ENCODE measurements at regions not wholly inside any gene's neighbourhood (a gene's known extent, or its start where the extent isn't known, plus 50 kb on each side); places are given as distances from the start of the nearest gene placed in this dataset.

DNA sequence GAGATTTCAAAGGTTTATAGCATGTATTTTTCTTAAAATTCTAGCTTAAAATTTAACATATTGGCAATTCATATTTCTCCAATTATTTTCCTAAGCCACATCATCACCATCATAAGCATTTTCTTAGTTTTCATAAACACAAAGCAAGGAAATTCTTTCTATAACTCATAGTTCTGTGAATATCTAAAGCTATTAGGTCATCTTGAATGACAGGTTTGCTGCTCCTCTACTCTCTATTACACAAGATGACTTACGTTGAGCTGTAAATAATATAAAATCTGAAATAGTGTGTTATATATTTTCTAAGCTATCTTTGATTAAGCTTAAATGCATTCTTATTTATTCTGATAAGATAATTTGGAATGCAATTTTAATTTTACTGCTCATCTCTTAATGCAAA, 984.6 kb upstream of the CNTNAP5 start:
- DNase-seq, result no peak

DNA sequence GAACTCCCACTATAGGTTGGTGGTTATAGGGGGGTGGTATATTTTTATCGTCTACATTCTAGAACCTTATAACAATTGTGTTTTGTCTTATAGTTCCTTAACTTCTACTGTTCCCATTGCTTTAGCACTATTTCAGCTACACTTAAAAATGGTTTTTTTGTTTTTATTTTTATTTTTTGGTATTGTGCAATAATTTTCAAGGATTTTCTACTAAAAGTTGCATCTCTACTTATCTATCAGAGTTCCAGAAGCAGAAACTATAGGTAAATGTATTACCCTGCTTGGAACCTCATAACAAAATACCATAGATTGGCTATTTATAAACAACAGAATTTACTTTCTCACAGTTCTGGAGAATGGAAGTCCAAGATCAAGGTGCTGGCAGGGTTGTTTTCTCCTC, 981.6 kb upstream of the CNTNAP5 start:
- no peak for DNase-seq

DNA sequence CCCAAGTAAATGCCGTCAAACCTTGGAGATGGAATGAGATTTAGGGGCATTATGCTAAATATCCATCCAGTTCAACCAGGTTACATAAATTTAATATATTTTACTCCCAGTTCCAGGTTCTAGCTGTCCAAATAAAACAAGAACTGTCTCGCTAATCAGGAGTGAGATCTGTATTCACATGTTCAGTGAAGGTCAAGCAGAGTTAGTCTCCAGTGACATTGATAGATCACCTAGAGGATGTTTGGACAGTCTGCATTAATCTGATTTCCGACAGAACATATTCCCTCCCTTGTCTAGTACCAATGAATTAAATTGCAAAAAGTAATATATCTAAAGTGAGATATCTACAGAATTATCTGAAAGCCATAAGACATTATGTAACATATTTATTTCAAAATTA, 979.4 kb upstream of the CNTNAP5 start:
- DNase-seq, result no peak

DNA sequence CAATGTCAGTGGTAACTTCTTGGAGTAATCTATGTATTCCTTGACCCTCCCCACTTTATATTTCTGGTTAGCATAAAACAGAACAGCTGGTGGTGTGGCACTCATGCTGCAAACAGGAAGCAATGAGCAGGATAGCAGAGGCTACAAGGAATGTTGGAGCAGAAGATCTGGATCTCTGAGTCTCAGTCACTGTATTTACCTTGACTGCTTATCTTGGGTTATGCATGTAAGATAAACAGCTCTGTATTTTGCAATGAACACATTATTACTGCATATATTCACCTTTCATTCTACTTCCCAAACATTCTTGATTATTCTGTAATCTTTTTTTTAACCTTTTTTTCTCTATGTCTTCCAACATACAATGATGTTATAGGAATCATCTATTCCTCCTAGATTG, 977.9 kb upstream of the CNTNAP5 start:
- no peak for DNase-seq

DNA sequence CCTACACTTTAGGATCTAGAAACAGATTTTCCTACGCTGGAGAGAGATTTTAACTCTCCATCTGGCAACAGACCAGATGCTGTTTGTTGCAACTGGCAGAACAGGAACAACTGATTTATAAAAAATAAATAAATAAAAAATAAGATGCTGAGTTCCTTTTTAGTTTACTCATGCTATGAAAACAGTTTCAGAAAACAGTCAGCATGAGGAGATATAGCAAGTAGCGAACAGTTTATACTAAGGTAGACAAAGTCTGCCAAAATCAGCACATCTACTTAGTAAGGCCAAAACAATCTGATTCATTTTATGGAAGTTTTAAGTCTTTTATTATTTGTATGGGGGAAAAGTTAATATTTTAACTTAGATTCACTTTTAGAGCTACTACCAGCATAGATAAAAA, 974.0 kb upstream of the CNTNAP5 start:
- no peak for DNase-seq

DNA sequence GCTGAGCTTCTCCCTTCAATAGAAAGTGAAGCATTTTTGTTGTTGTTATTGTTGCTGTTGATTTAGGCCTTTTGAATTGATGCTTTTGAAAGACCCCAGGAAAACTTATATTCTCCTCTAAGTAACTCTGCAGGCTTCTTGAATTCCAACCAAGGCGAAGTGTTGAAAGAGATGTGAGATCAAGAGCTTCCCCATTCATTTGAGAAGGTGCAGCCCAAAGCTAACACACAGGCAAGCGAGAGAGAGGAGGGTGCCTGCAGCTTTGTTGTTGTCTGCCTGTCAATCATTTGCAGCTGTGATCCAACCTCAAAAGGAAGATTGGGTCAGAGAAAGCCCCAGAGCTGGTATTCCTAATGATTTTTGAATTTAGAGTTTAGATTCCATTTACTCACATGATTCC, 963.6 kb upstream of the CNTNAP5 start:
- no peak for DNase-seq

DNA sequence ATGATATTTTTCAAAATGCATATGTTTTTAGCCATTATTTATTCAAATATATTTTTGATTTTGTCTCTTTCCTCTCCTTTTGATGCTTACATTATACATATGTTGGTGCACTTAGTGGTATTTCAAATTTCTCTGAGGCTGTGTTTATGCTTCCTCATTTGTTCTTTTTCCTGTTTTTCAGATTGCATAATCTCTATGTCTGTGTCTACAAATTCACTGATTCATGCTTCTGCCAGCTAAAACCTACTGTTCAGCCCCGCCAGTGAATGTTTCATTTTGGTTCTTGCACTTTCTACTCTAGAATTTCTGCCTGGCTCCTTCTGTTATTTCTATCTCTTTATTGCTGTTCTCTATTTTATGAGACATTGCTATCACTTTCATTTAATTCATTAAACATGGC, 951.7 kb upstream of the CNTNAP5 start:
- no peak for DNase-seq

DNA sequence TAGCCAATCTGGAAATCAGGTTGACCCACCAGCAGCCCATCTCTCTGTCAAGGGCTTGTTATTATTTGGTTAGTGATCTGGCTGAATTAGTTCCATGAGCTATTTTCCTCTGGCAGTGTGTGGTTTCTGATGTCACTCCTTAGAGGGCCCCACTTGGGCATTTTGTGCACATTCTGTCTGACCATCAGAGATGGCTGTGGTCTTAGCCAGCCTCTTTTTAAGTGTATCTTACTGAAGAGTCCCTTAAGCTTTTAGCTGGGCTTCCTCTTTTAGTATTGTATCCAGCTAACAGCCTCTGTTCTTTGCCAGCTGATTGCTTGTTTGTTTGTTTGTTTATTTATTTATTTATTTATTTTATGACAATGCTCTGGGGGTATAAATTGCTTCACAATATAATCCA, 951.1 kb upstream of the CNTNAP5 start:
- DNase-seq, result no peak

DNA sequence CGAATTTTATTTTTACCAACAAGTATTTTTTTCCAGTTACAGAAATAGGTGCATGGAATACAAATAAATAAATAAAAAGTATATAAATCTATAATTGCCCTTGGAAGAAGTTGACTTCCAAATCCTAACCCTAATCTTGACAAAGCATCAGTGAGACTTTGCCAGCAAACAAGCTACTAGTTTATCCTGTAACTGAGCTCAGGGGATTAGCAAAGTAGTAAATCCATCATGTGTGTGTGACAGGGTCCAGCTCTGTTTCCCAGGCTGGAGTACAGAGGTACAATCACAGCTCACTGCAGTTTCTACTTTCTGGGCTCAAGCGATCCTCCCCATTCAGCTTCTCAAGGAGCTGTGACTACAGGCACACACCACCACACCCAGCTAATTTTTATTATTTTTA, 948.0 kb upstream of the CNTNAP5 start:
- DNase-seq, result no peak

DNA sequence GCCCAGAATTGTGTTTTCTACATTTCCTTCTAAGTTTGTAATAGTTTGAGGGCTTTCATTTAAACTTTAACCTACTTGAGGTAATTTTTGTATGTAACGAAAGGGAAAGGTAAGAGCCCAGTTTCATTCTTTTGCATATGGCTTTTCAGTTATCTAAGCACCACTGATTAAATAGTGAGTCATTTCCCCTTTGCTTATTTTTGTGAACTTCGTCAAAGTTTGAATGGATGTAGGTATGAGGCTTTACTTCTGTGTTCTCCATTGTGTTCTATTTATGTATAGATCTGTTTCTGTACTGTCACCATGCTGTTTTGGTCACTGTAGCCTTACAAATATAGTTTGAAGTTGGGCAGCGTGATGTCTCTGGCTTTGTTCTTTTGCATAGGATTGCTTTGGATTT, 944.8 kb upstream of the CNTNAP5 start:
- no peak for DNase-seq

DNA sequence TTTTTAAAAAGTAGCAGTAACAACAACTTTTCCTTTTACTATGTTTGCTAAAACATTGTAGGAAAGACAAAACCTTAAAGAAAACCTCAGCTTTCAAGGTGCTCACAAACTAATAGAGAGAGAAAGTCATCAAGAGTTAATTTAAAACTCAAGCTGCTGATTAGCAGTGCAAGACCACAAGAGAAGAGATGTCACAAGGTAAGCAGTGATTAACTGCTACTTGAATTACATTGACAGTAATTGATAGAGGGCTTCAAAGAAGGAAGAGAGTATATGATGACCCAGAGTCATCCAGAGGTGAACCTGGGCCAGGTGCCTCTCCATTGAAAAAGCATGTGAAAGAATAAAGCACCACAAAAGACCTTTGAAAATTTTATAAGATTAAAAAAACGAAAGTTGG, 939.6 kb upstream of the CNTNAP5 start:
- no peak for DNase-seq

DNA sequence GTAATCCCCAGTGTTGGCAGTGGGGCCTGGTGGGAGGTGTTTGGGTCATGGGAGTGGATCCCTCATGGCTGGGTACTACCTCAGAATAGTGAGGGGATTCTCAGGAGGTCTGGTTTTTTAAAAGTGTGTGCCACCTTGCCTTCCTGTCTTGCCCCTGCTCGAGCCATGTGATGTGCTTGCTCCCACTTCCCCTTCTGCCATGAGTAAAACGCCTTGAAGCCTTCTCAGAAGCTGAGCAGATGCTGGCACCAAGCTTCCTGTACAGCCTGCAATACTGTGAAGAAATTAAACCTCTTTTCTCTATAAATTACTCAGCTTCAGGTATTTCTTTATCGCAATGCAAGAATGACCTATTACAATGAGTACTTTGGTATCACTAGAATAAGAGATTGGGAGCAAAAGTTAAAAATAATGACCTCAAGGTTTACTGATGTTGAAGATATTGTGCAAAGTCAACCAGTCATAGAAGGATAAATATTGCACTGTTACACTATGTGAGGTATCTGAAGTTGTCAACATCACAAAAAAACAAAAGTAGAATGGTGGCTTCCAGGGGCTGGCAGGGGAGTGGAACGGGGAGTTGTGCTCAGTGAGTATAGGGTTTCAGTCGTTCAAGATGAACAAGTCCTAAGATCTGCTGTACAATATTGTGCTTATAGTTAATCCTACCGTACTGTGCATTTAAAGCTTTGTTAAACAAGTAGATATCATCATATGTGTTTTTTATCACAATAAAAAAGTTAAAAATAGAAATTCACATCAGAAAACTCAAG, 938.3 kb upstream of the CNTNAP5 start:
- peak; percentile 6 for DNase-seq

DNA sequence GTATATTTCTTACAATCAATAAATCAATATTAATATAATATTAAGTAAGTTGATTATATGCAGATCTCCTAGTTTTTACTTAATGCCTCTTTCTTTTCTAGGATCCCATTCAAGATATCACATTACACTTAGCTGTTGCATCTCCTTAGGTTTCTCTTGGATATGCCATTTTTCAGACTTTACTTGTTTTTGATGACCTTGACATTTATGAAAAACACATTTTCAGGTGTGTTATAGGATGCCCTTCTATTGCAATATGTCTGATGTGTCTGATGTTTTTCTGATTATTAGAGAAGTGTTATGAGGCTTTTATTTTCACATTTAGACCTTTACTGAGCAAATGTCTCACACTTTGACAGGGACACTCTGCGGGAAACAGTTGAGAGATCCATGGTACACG, 933.6 kb upstream of the CNTNAP5 start:
- DNase-seq, result no peak

DNA sequence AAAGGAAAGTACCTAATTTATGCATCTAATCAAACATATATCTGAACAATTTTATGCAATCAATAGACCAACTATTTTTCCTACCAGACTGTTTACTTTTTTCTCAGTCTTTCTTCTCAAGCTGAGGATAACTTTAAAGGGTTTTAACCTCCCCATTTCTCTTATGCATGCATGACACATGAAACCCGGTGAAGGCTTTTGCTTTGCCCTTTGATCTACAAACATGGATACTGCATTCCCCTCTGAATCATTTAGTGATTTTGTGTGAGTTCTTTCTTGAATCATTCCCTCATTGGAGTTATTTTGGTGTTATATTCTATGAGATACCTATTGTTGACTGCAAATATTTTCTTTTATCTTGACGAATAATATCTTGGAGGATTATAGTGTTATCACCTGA, 931.9 kb upstream of the CNTNAP5 start:
- no peak for DNase-seq

DNA sequence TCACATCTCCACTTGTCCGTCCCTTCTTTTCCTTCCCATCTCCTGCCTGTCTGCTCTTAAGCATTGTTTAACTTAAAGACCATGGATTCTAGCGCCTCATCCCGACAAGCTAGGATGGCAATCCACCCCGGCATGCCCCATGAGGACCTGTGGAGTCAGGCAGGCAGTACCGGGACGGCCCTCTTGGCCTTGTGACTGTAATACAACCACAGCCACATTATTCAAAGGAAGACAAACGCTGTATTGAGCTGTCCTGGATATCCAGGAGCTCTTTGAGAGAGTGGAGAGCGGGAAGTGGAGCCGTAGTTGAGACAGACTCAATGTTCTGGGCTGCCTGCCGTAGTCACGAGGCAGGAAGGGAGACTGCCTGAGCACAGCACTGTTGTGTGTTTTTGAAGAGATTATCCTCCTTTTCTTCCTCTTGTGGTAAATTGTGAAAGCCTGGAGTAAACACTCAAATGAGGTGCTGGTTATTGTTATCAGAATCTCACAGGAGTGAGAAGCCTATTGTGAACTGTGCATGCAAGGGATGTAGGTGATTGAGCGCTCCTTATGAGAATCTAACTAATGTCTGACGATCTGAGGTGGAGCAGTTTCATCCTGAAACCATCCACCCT, 929.8 kb upstream of the CNTNAP5 start:
- DNase-seq, result no peak

DNA sequence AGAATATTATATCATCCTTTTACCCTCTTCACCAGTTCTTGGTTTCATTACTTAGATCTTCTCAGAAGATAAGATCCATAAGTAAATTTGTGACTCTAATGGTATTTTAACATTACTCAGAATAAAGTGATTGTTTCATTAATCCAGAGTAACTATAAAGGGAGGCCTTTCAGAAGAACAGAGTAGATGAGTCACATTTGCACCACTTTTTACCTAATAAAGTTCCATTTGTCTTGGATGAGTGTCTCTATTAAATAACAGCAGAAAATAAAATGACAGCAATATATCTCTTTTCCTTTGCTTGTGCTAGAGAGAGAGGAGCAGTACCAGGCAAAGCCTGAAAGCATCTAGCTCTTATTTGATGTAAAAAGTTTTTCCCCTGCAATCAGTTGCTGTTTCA, 926.5 kb upstream of the CNTNAP5 start:
- no peak for DNase-seq

DNA sequence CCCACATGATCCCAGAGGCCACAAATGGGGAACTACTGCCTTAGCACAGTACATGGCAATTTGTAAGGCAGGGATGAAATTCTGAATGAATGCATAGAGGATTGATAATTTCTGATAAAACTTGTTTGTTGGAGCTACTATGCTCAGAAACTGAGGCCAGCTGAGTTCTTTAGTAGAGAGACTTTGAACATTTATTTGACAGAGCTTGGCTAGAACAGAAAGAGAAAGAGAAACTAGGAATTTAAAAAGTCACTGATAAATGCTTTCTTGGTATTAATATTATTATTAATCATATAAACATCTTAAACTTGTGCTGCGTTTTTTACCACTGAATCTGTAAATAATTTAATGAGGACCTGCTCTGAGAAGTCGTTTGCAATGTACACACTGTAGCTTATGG, 923.7 kb upstream of the CNTNAP5 start:
- no peak for DNase-seq

DNA sequence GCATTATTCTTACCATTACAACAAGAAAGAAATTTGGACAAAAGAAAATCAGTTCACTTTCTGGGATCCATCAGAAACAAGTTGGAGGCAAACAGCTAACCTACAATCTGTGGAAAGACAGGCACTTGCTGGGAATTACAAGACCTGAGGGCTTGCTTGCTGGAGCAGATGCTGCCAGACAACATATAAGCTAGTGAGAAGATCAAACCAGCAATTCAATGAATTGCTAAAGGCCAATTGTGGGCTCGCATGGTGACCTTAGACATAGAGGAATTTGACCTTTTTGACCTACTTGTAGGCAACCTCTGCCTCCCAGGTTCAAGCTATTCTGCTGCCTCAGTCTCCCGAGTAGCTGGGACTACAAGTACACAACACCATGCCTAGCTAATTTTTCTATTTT, 921.2 kb upstream of the CNTNAP5 start:
- no peak for DNase-seq

DNA sequence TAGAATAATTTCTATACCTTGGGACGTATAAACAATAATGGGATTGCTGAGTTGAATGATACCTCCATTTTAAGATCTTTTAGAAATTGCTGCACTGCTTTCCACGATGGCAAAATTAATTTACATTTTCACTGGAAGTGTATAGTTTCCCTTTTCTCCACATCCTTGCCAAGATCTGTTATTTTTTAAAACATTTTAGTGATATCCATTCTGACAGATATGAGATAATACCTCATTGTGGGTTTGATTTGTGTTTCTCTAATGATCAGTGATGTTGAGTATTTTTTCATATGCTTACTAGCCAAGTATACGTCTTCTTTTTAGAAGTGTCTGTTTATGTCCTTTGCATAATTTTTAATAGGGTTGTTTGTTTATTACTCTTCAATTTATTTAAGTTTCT, 908.5 kb upstream of the CNTNAP5 start:
- DNase-seq, result no peak

DNA sequence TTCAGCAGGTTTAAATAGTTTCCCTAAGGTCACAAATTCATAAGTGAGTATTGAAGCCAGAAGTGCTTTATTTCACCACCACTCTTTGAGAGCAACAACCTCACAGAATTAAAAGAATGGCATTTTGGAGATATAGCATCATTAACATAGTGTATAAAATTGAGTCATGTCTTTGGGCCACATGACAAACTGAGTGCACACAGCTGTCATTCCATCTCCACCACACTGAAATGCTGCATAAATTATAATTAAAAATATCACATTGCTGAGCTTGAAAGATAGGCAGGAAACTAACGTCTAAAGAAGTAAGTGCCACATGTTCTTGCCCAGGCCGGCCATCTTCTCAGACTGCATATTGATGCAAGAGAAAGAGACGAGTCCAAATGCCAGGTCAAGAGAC, 897.9 kb upstream of the CNTNAP5 start:
- DNase-seq, result no peak

DNA sequence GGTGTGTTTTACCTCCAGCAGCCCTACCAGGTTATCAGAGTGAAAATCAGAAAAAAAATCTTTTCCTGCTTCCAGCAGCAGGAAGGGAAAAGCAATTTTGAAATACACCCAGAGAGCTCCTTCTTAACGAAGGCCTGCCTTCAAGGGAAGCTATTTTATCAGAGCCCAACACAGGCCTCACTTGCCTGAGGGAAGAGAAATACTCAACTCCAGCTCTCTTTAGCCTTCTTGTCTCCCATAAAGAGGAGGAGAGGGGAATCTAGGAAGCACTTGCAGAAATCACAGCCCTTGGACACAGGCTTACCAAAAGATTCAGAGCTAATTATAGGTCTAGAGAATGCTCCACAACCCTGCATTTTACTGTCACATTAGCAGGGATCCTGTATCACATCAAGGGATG, 896.1 kb upstream of the CNTNAP5 start:
- no peak for DNase-seq

DNA sequence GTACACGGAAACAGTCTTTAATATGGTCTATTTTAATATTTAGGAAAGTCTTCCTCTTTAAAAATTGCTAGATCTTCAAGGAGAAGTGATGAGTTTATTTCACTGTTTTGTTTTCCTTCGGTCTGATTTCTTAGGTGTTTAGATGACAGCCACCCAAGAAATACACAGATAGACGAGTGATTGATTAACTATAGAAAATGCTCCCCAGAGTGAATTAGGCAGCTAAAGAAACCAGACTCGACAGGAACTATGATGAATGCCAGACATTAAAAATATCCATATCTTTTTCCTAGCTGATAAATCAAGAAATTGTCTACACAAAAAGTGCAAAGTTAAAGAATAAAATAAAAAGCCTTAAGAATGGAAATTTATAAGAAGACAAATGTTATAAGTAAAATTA, 888.7 kb upstream of the CNTNAP5 start:
- DNase-seq, result no peak

DNA sequence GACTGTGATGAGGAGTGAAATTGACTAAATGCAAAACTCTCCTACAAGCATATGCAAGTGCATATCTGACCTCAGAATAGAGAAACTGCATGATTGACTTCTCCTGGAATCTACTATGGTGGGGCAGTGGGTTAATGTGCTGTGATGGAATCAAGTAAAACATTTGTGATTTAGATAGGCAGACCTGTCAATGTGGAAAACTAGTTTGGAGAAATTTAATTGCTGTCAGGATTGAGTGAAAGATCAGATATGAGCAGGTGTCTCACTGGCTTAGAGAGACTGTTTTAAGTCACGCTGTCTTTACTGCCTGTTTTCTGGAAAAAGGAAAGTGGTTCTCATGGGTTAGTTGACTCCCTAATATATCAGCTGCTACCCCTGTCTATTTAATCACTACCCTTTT, 881.0 kb upstream of the CNTNAP5 start:
- DNase-seq, result no peak

DNA sequence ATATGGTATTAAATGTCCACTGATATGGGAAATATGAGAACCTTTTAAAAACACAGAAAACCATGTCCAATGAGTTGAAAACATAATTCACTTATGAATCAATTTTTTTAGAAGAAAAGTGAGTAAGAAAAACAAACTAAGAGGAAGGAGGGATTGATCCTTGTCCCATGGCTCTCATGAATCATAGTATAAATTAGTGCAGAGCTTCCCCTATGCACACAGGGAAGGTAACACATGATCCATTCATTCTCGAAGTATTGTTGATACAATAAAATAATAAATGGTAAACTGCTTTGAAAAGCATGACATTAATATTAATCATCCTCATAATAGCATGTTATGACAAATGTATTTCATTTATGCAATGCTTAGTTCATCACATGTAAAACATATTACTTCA, 872.0 kb upstream of the CNTNAP5 start:
- no peak for DNase-seq

DNA sequence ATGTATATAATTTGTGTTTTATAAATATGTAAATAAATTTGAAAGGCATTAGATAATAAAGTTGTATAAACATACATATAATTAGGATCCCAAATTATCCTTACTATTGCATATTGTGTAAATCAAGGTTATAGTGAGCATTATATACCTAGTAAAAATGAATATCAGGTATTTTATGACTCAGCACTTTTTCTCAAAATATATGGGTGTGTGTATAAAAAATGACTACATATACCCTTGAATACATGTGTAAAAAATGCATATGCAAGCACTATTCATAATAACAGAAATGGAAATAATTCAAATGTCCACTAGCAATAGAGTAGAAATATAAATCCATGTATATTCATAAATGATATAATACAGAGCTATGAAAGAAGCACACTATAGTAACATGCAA, 870.9 kb upstream of the CNTNAP5 start:
- no peak for DNase-seq

Data from right kidney (tissue), 1 donor.